Right lobe of liver (tissue), 4 donors: ENCODE measurements at regions not wholly inside any gene's neighbourhood (a gene's known extent, or its start where the extent isn't known, plus 50 kb on each side); places are given as distances from the start of the nearest gene placed in this dataset.

Source experiments
- POLR2A ChIP-seq: fragments of 450-650 bp; IDR thresholded peaks from one replicate; pipeline ENCODE4 v1.6.1; 2017; ENCODE audit warnings: antibody characterized with exemption, mild to moderate bottlenecking
- TF ChIP-seq, protein P1 (sequence below), 4 donors: fragments of 200-600 bp in 3 of 4; fragments of 450-650 bp in 1 of 4; IDR thresholded peaks; one replicate each; pipeline versions ENCODE4 v1.5.1 to v1.8.0; 2016 to 2022; ENCODE audit warnings: antibody characterized with exemption in 4 of 4, mild to moderate bottlenecking in 2 of 4
- donor health status: DM: no; HTN: no; CAD: no.
- donor health status: DM: no; HTN: no; CAD: no.
- donor health status: DM: no; HTN: yes; CAD: no.

DNA sequence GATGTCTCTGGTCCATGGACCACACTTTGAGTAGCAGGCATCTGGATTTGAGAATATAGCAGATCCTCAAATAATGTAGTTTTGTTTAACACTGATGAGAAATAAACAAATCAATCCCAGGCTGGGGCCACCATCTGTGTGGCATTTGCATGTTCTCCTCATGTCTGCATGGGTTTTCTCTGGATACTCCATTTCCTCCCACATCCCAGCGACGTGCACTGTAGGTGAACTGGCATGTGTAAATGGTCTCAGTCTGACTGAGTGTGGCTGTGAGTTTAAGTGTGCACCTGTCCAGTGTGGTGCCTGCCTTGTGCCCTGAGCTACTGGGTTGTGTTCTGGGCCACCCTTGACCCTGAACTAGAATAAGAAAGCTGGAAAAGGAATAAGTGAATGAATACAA is 66.3 kb upstream of the NANOGP8 start:
- TF ChIP-seq, protein P1, sequence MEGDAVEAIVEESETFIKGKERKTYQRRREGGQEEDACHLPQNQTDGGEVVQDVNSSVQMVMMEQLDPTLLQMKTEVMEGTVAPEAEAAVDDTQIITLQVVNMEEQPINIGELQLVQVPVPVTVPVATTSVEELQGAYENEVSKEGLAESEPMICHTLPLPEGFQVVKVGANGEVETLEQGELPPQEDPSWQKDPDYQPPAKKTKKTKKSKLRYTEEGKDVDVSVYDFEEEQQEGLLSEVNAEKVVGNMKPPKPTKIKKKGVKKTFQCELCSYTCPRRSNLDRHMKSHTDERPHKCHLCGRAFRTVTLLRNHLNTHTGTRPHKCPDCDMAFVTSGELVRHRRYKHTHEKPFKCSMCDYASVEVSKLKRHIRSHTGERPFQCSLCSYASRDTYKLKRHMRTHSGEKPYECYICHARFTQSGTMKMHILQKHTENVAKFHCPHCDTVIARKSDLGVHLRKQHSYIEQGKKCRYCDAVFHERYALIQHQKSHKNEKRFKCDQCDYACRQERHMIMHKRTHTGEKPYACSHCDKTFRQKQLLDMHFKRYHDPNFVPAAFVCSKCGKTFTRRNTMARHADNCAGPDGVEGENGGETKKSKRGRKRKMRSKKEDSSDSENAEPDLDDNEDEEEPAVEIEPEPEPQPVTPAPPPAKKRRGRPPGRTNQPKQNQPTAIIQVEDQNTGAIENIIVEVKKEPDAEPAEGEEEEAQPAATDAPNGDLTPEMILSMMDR (IDR thresholded peaks at IDR 0.05): no peak
- TF ChIP-seq POLR2A: no peak
